Muscle of back (tissue), 3 donors: ENCODE measurements at regions not wholly inside any gene's neighbourhood (a gene's known extent, or its start where the extent isn't known, plus 50 kb on each side); places are given as distances from the start of the nearest gene placed in this dataset.
A peak's percentile ranks its signal among the peaks of the same experiment; 100 is the strongest.

Source experiments
- DNase-seq, 3 donors: peaks; one replicate each; pipeline versions ENCODE4 v3.0.0 to v3.0.0-alpha.2; 2013

- DNase-seq, result peak; percentile 92 to 98 (median 95)
These were observed 214.5 kb upstream of the CAMK1G start for GRCh38 chr1:209368864-209369598.

DNA sequence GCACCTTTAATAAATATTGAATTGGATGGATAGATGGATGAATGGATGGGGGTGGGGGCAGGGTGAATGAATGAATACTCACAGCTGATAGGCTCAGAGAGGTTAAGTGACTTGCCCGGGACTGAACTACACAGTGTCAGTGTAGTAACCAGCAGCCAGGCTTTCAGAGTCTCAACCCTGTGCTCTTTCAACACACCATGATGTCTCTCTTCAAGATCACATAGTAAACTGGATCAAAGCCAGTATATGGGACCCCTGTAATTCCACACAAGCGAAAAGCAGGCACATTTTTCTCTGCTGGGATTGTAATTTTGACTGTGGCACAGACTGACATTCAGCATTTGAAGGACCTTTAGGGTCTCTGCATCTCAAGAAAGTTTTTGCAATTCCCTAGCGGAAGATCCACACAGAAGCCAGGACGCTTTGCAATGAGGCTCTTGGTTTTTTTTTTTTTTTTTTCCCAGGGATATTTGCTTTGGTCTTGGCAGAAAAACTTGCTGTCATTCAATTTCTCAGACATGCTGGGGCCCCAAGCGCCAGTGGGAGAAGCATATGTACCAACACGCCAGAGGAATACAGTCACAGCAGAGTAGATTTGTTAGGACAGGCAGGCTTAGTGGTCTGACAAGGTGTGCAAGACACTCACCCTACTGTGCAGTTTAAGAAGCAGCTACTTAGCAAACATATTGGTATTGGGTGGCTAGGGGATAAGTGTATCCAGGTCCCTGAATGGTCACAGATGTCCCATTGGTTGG is 213.1 kb upstream of the CAMK1G start:
- no peak for DNase-seq

DNA sequence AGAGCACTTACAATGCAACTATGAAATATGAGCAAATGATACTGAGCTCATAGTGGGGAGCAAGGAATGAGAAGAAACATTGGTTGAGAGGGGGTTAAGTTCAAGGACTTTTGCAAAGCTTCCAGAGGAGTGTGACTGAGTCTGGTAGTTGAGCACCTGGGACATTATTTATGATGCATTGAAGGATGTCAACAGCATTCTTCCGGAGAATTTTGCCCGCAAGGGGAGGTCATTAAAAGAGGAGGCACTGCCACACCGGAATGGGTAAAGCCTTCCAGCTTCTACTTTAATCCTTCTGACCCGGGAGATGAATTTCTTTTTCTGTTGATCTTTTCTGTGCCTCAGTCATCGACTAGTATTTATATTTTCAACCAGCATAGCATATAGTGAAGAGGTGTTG is 208.4 kb upstream of the CAMK1G start:
- no peak for DNase-seq

- no peak for DNase-seq
These were observed 207.7 kb upstream of the CAMK1G start for GRCh38 chr1:209375671-209376365.

DNA sequence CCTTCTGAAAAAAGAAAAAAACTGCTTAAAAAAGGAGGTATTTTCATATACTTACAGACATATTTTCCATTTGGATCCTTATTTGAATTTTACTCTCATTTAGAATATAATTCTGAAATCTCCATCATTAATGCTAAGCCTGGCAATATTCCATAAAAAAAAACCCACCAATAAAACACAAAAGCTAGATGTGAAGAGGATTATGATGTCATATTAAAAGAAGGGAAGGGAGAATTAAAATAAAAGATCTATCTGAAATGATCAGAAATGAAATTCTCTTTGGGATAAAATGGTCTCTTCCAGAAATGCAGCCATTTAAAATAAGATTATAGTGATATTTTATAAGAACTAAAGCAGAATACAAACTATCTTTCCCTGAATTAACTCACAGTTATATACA is 206.7 kb upstream of the CAMK1G start:
- no peak for DNase-seq

- no peak for DNase-seq
These were observed 205.5 kb upstream of the CAMK1G start for GRCh38 chr1:209377995-209378394.

- no peak for DNase-seq
These were observed 204.2 kb upstream of the CAMK1G start for GRCh38 chr1:209379280-209379679.

DNA sequence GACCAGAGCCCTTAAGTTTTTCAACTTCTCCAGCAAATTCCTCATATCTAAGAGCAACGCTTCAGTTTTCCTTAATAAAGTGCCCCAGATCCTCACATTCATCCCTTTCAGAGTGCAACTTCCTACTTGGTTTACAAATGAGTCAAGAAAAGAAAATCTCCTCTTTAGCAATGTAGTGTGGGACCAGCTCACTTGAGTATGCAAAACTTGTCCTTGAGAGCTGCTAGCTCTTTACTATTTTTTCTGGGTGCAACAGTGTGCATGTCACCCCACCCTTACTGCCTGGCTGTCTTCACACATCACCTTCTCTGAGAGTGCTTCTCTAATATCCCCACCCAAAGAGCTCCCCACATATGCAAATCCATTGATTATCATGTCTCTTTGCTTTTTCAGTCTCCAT is 203.1 kb upstream of the CAMK1G start:
- no peak for DNase-seq

- peak in 1 of 3 donors; percentile 51 for DNase-seq
These were observed 201.0 kb upstream of the CAMK1G start for GRCh38 chr1:209382231-209383100.

DNA sequence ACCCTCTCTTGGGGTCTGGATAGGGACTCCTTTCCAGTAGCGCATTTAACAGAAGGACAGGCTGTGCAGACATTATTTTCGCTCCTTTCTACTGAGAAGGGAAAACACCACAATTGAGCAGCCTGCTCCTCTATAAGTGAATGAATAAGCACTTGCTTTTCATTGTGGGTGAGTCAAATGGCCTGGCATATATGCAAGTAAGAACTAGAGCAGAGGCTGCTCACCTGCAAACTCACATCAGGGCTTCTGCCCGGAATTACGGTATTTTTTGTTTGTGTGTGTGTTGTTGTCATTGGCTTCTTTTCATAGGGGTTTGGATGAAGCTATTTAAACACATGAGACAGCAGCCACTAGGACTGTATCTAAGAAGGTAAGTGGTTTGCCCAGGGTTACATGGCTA is 200.1 kb upstream of the CAMK1G start:
- DNase-seq, result no peak

DNA sequence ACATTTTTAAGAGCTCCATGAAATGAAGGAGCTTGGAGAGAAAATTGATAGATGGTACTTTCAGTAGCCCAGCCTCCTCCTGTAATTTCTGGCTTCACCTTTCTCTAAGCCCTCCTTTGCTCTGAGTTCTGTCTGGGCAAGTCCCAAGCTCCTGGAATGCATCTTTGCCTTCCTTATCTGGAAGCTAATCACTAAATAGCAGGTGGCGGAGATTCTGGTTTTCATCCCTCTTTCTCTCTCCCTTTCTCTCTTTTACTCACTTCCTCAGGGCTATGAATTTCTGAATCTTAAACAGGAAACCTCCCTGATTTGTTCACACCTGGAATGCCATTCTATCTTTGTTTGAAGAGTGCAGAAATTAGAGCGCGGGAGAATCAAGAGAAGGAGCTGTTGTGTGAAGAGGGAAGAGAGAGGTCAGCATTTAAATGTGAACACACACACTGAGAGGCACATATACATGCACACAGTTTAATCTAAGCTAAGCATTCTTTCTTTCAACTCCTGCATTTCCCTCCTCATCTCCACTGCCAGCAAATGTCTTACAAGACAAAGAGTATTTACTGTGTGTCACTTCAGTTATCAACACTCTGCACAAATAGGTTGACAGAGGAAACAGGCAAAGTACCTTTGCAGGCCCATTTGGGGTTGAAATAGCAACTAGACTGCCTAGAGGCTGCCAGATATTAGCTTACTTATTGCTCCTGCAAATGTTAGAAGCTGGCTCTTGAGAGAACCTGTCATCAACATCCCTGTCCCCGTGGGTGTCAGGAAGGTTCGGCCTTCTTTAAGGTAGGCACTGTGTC is 199.4 kb upstream of the CAMK1G start:
- no peak for DNase-seq

- no peak for DNase-seq
These were observed 198.6 kb upstream of the CAMK1G start for GRCh38 chr1:209384710-209385550.

DNA sequence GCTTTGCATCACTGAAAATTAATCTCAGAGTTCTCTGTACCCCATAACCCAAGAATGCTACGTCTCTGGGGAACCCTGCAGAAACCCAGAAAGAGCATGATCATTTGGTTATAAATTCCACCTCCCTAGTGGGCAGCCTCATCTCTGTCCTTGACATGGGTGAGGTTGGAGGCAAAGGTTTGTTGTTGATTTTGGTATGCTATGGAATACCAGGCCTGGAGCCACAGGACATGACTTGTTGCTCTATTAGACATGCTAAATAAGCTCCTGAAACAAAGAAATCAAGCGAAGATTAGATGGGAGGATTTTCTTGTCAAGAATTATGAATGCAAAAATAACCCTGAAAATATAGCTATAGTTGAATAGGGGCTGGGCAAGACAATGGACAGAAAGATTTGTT is 197.4 kb upstream of the CAMK1G start:
- no peak for DNase-seq

- no peak for DNase-seq
These were observed 196.1 kb upstream of the CAMK1G start for GRCh38 chr1:209387271-209387968.

DNA sequence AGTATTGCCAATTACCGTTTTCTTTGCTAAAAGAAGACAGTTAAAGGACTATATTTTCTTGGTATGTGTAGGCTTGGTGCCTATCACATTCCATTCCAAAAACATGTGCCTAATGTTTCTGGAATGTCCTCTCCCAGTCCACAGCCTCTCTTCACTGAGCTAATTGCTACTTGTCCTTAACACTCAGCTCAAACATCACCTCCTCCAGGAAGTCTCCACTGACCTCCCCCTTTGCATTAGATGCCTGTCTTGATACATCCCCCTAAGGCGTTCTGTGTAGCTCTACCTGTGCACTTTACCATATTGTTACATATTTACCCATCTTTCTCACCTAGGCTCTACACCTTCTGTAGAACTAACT is 195.6 kb upstream of the CAMK1G start:
- peak in 1 of 3 donors; percentile 37 for DNase-seq

GRCh38 chr1:209388358-209388757 is 195.2 kb upstream of the CAMK1G start:
- no peak for DNase-seq

DNA sequence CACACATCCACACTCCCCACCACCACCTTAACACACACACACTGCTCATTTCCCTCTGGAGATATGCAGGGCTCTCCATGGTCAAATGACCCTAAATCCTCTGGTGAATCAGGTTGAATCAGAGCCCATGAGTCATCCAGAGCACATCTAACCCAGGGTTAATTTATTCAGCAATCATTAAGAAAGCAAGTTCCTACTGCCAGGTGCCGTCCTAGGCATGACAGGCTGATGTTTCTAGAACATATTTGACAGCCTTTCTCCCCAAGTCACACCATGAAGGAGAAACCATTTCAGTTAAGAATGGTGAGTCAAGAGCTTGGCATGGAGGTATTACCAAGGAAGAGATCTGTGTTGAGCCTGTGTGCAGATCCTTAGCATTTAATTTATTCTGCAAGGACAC is 194.3 kb upstream of the CAMK1G start:
- DNase-seq, result peak in 1 of 3 donors; percentile 86

- no peak for DNase-seq
These were observed 193.5 kb upstream of the CAMK1G start for GRCh38 chr1:209389975-209390374.

GRCh38 chr1:209390764-209391163 is 192.8 kb upstream of the CAMK1G start:
- no peak for DNase-seq
